ENCODE measurements at regions not wholly inside any gene's neighbourhood (a gene's known extent, or its start where the extent isn't known, plus 50 kb on each side); places are given as distances from the start of the nearest gene placed in this dataset.

DNA sequence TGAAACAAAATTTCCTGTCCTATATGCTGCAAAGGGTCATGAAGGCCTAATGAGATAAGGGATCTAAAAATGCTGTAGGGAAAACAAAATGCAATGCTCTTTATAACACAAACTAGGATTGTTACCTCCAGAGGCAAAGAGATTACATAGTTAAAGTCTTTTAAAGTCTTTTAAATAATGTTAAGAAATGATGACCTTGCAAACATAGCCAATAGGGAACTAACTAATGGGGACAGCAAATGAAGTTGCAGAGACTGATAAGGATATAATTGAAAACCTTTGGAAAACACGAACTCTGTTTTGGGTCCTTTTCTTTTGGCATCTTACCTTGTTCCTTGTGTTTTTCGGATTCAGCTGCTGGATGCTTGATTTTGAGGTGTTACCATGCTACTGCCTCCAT, 485.9 kb downstream of the KCNA4 start:
- CTCF ChIA-PET: no interaction called here
- Histone ChIP-seq H3K9me3 (no peaks in the 10 kb centered on the region), H3K4me1 (ENCODE audit: control insufficient read depth in 1 of 2, extremely low read depth in 1 of 2, insufficient read depth in 2 of 2, low read length in 2 of 2) (no peaks in the 10 kb centered on the region), H3K36me3 (ENCODE audit: control insufficient read depth in 2 of 2, extremely low read depth in 1 of 2, insufficient read depth in 1 of 2, low read length in 1 of 2) (no peaks in the 10 kb centered on the region), H3K27me3 (replicated peaks in 1 of 2; ENCODE audit: control insufficient read depth in 2 of 2, extremely low read depth in 1 of 2, insufficient read depth in 2 of 2, low read length in 1 of 2) (no peaks in the 10 kb centered on the region), H3K27ac (ENCODE audit: low read length) (no peak overlapping the region), H3K4me3 (ENCODE audit: control insufficient read depth in 1 of 2, extremely low read depth in 1 of 2, low read length in 1 of 2) (no peak overlapping the region)
- H3K4me3 Mint-ChIP-seq: no peak overlapping the region
- no peaks in the 10 kb centered on the region for H3K27me3 Mint-ChIP-seq
- POLR2A ChIA-PET: no interaction called here
- ATAC-seq (replicated peaks in 1 of 4): no peak
- 39% methylated on average over 2 of the region's 2 CpGs for WGBS (ENCODE audit: insufficient coverage)
- H3K27ac Mint-ChIP-seq: no peak overlapping the region
- H3K9me3 Mint-ChIP-seq: peaks cover 9 to 20% (median 13%) of the 10 kb centered on the region in 3 donors
- no peak for DNase-seq
- no peaks in the 10 kb centered on the region for H3K4me1 Mint-ChIP-seq
- H3K36me3 Mint-ChIP-seq: no peaks in the 10 kb centered on the region

DNA sequence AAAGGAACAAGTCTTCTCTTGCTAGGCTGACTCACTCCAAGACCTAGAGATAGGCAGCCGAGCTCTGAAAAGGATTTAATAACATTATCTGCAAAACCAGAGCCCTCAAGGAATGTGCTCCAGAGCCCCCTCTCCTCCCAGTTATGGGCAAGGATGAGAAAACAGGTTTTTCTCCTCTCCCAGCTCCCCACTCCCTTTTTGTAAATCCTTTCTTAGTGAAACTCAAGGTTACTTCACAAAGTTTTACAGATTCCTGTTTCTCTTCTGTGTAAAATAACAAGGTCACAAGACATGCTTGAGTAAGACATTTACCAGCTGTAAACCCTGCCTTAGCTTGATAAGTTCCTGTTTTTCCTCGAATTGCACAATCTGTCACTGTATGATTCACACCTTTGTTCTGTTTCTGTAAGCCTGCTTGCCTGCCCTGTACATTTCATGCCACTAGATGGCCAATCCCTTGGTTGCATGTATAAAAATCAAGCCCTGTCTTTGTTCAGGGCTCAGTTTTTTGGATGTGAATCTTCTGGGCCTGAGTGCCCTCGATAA, 489.4 kb downstream of the KCNA4 start:
- no peaks in the 10 kb centered on the region for H3K27me3 ChIP-seq (replicated peaks in 1 of 2; ENCODE audit: control insufficient read depth in 2 of 2, extremely low read depth in 1 of 2, insufficient read depth in 2 of 2, low read length in 1 of 2)
- CTCF ChIA-PET: no interaction called here
- no peaks in the 10 kb centered on the region for H3K9me3 ChIP-seq
- H3K4me1 Mint-ChIP-seq: no peaks in the 10 kb centered on the region
- H3K9me3 Mint-ChIP-seq: peaks cover 6 to 21% (median 15%) of the 10 kb centered on the region in 3 donors
- POLR2A ChIA-PET: no interaction called here
- H3K27ac ChIP-seq (ENCODE audit: low read length): no peak overlapping the region
- H3K36me3 Mint-ChIP-seq: no peaks in the 10 kb centered on the region
- H3K4me3 ChIP-seq (ENCODE audit: control insufficient read depth in 1 of 2, extremely low read depth in 1 of 2, low read length in 1 of 2): no peak overlapping the region
- no peak overlapping the region for H3K4me3 Mint-ChIP-seq
- WGBS (ENCODE audit: insufficient coverage): no CpG with 5 or more reads among the region's 3 CpGs
- H3K36me3 ChIP-seq (ENCODE audit: control insufficient read depth in 2 of 2, extremely low read depth in 1 of 2, insufficient read depth in 1 of 2, low read length in 1 of 2): no peaks in the 10 kb centered on the region
- DNase-seq: no peak
- H3K4me1 ChIP-seq (ENCODE audit: control insufficient read depth in 1 of 2, extremely low read depth in 1 of 2, insufficient read depth in 2 of 2, low read length in 2 of 2): no peaks in the 10 kb centered on the region
- no peak overlapping the region for H3K27ac Mint-ChIP-seq
- no peak for ATAC-seq (replicated peaks in 1 of 4)
- H3K27me3 Mint-ChIP-seq: no peaks in the 10 kb centered on the region

DNA sequence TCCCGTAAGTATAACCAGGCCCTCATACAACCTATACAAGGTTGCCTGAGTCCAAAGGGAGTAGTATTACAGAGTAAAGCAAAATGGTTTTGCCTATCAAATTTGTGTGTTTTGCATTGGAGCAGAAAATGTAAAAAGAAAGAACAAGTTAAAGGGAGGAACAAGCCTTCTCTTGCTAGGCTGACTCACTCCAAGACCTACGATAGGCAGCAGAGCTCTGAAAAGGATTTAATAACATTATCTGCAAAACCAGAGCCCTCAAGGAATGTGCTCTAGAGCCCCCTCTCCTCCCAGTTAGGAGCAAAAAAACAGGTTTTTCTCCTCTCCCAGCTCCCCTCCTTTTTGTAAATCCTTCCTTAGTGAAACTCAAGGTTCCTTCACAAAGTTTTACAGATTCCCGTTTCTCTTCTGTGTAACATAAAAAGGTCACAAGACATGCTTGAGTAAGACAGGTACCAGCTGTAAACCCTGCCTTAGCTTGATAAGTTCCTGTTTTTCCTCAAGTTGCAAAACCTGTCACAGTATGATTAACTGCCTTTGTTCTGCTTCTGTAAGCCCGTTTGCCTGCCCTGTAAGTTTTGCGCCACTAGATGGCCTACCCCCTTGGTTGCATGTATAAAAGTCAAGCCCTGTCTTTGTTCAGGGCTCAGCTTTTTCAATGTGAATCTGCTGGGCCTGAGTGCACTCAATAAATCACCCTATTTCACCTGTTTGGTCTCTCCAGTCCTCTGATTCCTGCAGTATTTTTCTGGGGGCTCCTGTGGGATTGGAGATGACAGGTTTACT, 498.2 kb downstream of the KCNA4 start:
- Mint-ChIP-seq H3K4me1 (no peaks in the 10 kb centered on the region), H3K9me3 (peaks cover 6 to 30% (median 13%) of the 10 kb centered on the region in 3 donors), H3K4me3 (no peak overlapping the region), H3K36me3 (no peaks in the 10 kb centered on the region), H3K27ac (no peak overlapping the region), H3K27me3 (no peaks in the 10 kb centered on the region)
- Histone ChIP-seq H3K36me3 (ENCODE audit: control insufficient read depth in 2 of 2, extremely low read depth in 1 of 2, insufficient read depth in 1 of 2, low read length in 1 of 2) (no peaks in the 10 kb centered on the region), H3K9me3 (no peaks in the 10 kb centered on the region), H3K27ac (ENCODE audit: low read length) (no peak overlapping the region), H3K4me3 (ENCODE audit: control insufficient read depth in 1 of 2, extremely low read depth in 1 of 2, low read length in 1 of 2) (no peak overlapping the region), H3K4me1 (ENCODE audit: control insufficient read depth in 1 of 2, extremely low read depth in 1 of 2, insufficient read depth in 2 of 2, low read length in 2 of 2) (no peaks in the 10 kb centered on the region), H3K27me3 (replicated peaks in 1 of 2; ENCODE audit: control insufficient read depth in 2 of 2, extremely low read depth in 1 of 2, insufficient read depth in 2 of 2, low read length in 1 of 2) (no peaks in the 10 kb centered on the region)
- ChIA-PET POLR2A (no interaction called here), CTCF (no interaction called here)
- DNase-seq (no peak), ATAC-seq (replicated peaks in 1 of 4) (no peak)
- 30% methylated on average over 3 of the region's 5 CpGs for WGBS (ENCODE audit: insufficient coverage)

DNA sequence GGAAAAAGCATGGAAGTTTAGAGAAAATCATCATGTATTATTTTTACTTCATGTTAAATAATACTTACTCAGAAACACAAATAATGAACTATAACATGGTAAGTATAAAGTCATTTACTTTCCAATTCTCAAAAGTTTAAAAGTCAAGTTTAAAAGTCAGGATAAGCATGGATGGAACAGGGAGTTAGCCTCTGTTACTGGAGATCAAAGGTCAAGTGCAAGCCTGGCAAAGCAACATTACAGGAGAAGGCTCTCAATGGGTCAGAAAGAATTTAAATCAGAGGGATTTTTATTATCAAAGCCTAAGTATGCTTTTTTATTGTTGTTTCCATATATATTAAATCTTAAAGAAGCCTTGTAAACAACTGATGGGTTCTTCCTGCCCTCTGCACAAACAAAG, 505.4 kb downstream of the KCNA4 start:
- Mint-ChIP-seq H3K9me3 (peaks cover 6 to 16% (median 7%) of the 10 kb centered on the region in 3 donors), H3K4me1 (no peaks in the 10 kb centered on the region), H3K27ac (no peak overlapping the region), H3K27me3 (no peaks in the 10 kb centered on the region), H3K4me3 (no peak overlapping the region), H3K36me3 (no peaks in the 10 kb centered on the region)
- no peak for DNase-seq
- POLR2A ChIA-PET: no interaction called here
- CTCF ChIA-PET: no interaction called here
- ATAC-seq (replicated peaks in 1 of 4): no peak
- H3K9me3 ChIP-seq: no peaks in the 10 kb centered on the region
- H3K27ac ChIP-seq (ENCODE audit: low read length): no peak overlapping the region
- no peak overlapping the region for H3K4me3 ChIP-seq (ENCODE audit: control insufficient read depth in 1 of 2, extremely low read depth in 1 of 2, low read length in 1 of 2)
- H3K36me3 ChIP-seq (ENCODE audit: control insufficient read depth in 2 of 2, extremely low read depth in 1 of 2, insufficient read depth in 1 of 2, low read length in 1 of 2): no peaks in the 10 kb centered on the region
- H3K4me1 ChIP-seq (ENCODE audit: control insufficient read depth in 1 of 2, extremely low read depth in 1 of 2, insufficient read depth in 2 of 2, low read length in 2 of 2): no peaks in the 10 kb centered on the region
- no peaks in the 10 kb centered on the region for H3K27me3 ChIP-seq (replicated peaks in 1 of 2; ENCODE audit: control insufficient read depth in 2 of 2, extremely low read depth in 1 of 2, insufficient read depth in 2 of 2, low read length in 1 of 2)

DNA sequence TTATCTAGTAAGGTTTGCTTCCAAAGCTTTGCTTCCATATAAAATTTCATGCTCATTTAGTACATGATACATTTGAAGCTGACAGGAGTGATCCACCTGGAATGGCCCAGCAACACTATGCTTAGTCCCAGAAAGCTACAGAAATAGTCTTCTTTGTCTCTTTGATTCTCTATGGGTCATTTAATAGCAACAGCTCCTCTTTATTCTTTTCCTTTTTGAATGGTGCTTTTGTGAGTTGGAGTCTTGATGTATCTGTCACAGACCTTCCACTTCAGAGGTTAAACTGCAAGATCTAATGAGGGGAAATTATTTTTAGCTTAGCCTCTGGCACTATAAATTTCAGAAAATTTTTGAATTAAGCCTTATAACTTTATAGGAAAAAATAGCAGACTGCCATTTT, 509.5 kb downstream of the KCNA4 start:
- Histone ChIP-seq H3K27ac (ENCODE audit: low read length) (no peak overlapping the region), H3K4me3 (ENCODE audit: control insufficient read depth in 1 of 2, extremely low read depth in 1 of 2, low read length in 1 of 2) (no peak overlapping the region), H3K4me1 (ENCODE audit: control insufficient read depth in 1 of 2, extremely low read depth in 1 of 2, insufficient read depth in 2 of 2, low read length in 2 of 2) (no peaks in the 10 kb centered on the region), H3K27me3 (replicated peaks in 1 of 2; ENCODE audit: control insufficient read depth in 2 of 2, extremely low read depth in 1 of 2, insufficient read depth in 2 of 2, low read length in 1 of 2) (no peaks in the 10 kb centered on the region), H3K9me3 (no peaks in the 10 kb centered on the region), H3K36me3 (ENCODE audit: control insufficient read depth in 2 of 2, extremely low read depth in 1 of 2, insufficient read depth in 1 of 2, low read length in 1 of 2) (no peaks in the 10 kb centered on the region)
- ChIA-PET CTCF (no interaction called here), POLR2A (no interaction called here)
- peaks cover 4 to 14% (median 9%) of the 10 kb centered on the region in 3 donors for H3K9me3 Mint-ChIP-seq
- ATAC-seq (replicated peaks in 1 of 4) (no peak), DNase-seq (no peak)
- H3K27me3 Mint-ChIP-seq: no peaks in the 10 kb centered on the region
- H3K27ac Mint-ChIP-seq: no peak overlapping the region
- H3K4me3 Mint-ChIP-seq: no peak overlapping the region
- no peaks in the 10 kb centered on the region for H3K36me3 Mint-ChIP-seq
- H3K4me1 Mint-ChIP-seq: no peaks in the 10 kb centered on the region

DNA sequence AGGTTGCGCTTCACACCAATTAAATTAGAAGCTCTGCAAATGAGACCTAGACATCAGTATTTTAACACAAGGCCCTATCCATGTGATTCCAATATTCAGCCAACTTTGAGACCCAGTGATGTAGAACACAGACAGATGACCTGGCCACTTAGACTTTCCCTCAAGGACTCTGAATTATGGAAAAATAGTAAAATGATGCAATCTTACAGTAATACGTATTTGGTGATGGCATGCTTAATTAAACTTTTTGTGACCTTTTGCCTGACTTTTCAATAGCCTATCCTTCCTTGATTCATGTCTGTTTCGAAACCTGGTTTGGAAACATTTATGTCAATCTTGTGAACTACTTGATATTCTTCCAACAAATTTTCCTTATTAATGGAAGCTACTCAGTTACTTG, 521.2 kb downstream of the KCNA4 start:
- no peaks in the 10 kb centered on the region for H3K9me3 ChIP-seq
- no peak for DNase-seq
- no peak overlapping the region for H3K27ac ChIP-seq (ENCODE audit: low read length)
- Mint-ChIP-seq H3K36me3 (no peaks in the 10 kb centered on the region), H3K27me3 (no peaks in the 10 kb centered on the region), H3K4me3 (no peak overlapping the region), H3K9me3 (peaks cover 0 to 16% (median 12%) of the 10 kb centered on the region in 3 donors), H3K27ac (no peak overlapping the region), H3K4me1 (no peaks in the 10 kb centered on the region)
- H3K4me3 ChIP-seq (ENCODE audit: control insufficient read depth in 1 of 2, extremely low read depth in 1 of 2, low read length in 1 of 2): no peak overlapping the region
- no peak for ATAC-seq (replicated peaks in 1 of 4)
- WGBS (ENCODE audit: insufficient coverage): no CpG with 5 or more reads among the region's 3 CpGs
- H3K4me1 ChIP-seq (ENCODE audit: control insufficient read depth in 1 of 2, extremely low read depth in 1 of 2, insufficient read depth in 2 of 2, low read length in 2 of 2): no peaks in the 10 kb centered on the region
- ChIA-PET CTCF (no interaction called here), POLR2A (no interaction called here)
- H3K27me3 ChIP-seq (replicated peaks in 1 of 2; ENCODE audit: control insufficient read depth in 2 of 2, extremely low read depth in 1 of 2, insufficient read depth in 2 of 2, low read length in 1 of 2): no peaks in the 10 kb centered on the region
- no peaks in the 10 kb centered on the region for H3K36me3 ChIP-seq (ENCODE audit: control insufficient read depth in 2 of 2, extremely low read depth in 1 of 2, insufficient read depth in 1 of 2, low read length in 1 of 2)

DNA sequence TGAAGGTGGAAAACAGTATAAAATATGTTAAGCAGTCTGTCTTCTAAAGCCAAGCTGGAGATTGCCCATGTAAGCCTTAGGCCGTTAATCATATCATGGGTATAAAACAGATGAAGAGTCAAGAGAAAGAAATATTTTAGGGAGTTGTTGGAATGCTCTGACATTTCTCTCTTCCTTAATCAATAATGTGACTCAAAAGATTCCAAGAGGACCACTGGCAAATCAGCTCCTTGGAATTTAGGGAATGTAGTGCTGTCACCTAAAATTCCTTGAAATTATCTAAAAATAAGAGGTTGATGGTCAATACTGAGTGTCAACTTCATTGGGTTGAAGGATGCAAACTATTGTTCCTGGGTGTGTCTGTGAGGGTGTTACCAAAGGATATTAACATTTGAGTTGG, 525.9 kb downstream of the KCNA4 start:
- H3K4me1 Mint-ChIP-seq: no peaks in the 10 kb centered on the region
- no peaks in the 10 kb centered on the region for H3K9me3 ChIP-seq
- no peak overlapping the region for H3K27ac Mint-ChIP-seq
- H3K36me3 Mint-ChIP-seq: no peaks in the 10 kb centered on the region
- no CpG with 5 or more reads among the region's 1 CpG for WGBS (ENCODE audit: insufficient coverage)
- no peak overlapping the region for H3K27ac ChIP-seq (ENCODE audit: low read length)
- DNase-seq (no peak), ATAC-seq (replicated peaks in 1 of 4) (no peak)
- CTCF ChIA-PET: no interaction called here
- peaks cover 0 to 20% (median 9%) of the 10 kb centered on the region in 3 donors for H3K9me3 Mint-ChIP-seq
- H3K4me1 ChIP-seq (ENCODE audit: control insufficient read depth in 1 of 2, extremely low read depth in 1 of 2, insufficient read depth in 2 of 2, low read length in 2 of 2): no peaks in the 10 kb centered on the region
- POLR2A ChIA-PET: no interaction called here
- no peaks in the 10 kb centered on the region for H3K36me3 ChIP-seq (ENCODE audit: control insufficient read depth in 2 of 2, extremely low read depth in 1 of 2, insufficient read depth in 1 of 2, low read length in 1 of 2)
- H3K27me3 Mint-ChIP-seq: no peaks in the 10 kb centered on the region
- H3K4me3 Mint-ChIP-seq: no peak overlapping the region
- H3K27me3 ChIP-seq (replicated peaks in 1 of 2; ENCODE audit: control insufficient read depth in 2 of 2, extremely low read depth in 1 of 2, insufficient read depth in 2 of 2, low read length in 1 of 2): no peaks in the 10 kb centered on the region
- H3K4me3 ChIP-seq (ENCODE audit: control insufficient read depth in 1 of 2, extremely low read depth in 1 of 2, low read length in 1 of 2): no peak overlapping the region
